B cell (primary cell): ENCODE measurements at regions not wholly inside any gene's neighbourhood (a gene's known extent, or its start where the extent isn't known, plus 50 kb on each side); places are given as distances from the start of the nearest gene placed in this dataset.

Source experiments
- EZH2 ChIP-seq: IDR thresholded peaks from 2 replicates; pipeline ENCODE4 v1.6.1; 2012; ENCODE audit warnings: borderline replicate concordance, low read depth, mild to moderate bottlenecking, moderate library complexity, low read length; ENCODE audit not compliant: insufficient read depth, poor library complexity, severe bottlenecking
- TF ChIP-seq, protein P1 (sequence below): fragments of 200-600 bp; IDR thresholded peaks from one replicate; pipeline ENCODE4 v1.8.0; 2022; ENCODE audit warnings: antibody characterized with exemption, mild to moderate bottlenecking

DNA sequence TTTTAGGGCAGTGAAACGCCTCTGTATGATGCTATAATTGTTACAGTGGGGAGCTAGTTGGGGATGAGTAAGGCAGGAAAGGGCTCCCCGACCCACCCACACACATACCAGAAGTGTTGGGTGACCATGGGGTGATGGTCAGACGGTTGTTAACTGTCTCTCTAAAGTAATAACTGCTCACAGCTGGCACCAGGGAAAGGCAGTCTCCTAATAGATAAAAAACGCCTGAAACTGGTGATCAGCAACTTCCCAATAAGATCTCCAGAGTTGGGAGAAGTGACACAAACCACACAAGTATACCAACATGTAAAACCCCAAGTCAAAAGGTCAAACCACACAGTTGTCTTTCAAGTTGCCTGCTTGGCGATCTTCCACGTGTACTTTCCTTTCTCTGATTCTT, 346.5 kb upstream of the CNTN4 start:
- TF ChIP-seq, protein P1, sequence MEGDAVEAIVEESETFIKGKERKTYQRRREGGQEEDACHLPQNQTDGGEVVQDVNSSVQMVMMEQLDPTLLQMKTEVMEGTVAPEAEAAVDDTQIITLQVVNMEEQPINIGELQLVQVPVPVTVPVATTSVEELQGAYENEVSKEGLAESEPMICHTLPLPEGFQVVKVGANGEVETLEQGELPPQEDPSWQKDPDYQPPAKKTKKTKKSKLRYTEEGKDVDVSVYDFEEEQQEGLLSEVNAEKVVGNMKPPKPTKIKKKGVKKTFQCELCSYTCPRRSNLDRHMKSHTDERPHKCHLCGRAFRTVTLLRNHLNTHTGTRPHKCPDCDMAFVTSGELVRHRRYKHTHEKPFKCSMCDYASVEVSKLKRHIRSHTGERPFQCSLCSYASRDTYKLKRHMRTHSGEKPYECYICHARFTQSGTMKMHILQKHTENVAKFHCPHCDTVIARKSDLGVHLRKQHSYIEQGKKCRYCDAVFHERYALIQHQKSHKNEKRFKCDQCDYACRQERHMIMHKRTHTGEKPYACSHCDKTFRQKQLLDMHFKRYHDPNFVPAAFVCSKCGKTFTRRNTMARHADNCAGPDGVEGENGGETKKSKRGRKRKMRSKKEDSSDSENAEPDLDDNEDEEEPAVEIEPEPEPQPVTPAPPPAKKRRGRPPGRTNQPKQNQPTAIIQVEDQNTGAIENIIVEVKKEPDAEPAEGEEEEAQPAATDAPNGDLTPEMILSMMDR = no peak
- no peak for TF ChIP-seq EZH2
